ENCODE measurements at regions not wholly inside any gene's neighbourhood (a gene's known extent, or its start where the extent isn't known, plus 50 kb on each side); places are given as distances from the start of the nearest gene placed in this dataset.

DNA sequence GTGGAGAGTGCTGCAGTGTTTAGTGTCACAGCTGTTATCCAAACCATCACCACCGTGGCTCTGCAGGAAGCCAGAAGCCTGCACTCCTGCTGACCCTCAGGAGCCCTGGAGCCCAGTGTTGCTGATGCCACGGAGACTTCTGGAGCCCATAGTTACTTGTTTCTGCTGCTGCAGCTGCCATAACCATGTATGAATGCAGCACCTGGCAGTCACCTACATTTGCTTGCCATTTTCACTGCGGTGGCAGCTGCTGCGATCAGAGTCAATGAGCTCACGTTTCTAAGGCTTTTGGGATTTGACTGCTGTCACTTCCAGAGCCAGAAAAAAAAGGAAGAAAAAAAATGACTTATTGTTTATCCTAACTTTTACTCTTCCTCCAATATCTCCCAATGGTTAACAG, 299.2 kb upstream of the THRB start:
- TF ChIP-seq, protein P1, sequence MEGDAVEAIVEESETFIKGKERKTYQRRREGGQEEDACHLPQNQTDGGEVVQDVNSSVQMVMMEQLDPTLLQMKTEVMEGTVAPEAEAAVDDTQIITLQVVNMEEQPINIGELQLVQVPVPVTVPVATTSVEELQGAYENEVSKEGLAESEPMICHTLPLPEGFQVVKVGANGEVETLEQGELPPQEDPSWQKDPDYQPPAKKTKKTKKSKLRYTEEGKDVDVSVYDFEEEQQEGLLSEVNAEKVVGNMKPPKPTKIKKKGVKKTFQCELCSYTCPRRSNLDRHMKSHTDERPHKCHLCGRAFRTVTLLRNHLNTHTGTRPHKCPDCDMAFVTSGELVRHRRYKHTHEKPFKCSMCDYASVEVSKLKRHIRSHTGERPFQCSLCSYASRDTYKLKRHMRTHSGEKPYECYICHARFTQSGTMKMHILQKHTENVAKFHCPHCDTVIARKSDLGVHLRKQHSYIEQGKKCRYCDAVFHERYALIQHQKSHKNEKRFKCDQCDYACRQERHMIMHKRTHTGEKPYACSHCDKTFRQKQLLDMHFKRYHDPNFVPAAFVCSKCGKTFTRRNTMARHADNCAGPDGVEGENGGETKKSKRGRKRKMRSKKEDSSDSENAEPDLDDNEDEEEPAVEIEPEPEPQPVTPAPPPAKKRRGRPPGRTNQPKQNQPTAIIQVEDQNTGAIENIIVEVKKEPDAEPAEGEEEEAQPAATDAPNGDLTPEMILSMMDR (IDR thresholded peaks at IDR 0.05; ENCODE audit: insufficient read depth, low read length) = no peak
- TF ChIP-seq POLR2AphosphoS5 (IDR thresholded peaks at IDR 0.05; ENCODE audit: low read depth) (no peak), SPI1 (IDR thresholded peaks at IDR 0.05; ENCODE audit: borderline replicate concordance, low read depth) (no peak), GABPA (IDR thresholded peaks at IDR 0.05; ENCODE audit: low read depth) (no peak)
- TF ChIP-seq, protein P2, sequence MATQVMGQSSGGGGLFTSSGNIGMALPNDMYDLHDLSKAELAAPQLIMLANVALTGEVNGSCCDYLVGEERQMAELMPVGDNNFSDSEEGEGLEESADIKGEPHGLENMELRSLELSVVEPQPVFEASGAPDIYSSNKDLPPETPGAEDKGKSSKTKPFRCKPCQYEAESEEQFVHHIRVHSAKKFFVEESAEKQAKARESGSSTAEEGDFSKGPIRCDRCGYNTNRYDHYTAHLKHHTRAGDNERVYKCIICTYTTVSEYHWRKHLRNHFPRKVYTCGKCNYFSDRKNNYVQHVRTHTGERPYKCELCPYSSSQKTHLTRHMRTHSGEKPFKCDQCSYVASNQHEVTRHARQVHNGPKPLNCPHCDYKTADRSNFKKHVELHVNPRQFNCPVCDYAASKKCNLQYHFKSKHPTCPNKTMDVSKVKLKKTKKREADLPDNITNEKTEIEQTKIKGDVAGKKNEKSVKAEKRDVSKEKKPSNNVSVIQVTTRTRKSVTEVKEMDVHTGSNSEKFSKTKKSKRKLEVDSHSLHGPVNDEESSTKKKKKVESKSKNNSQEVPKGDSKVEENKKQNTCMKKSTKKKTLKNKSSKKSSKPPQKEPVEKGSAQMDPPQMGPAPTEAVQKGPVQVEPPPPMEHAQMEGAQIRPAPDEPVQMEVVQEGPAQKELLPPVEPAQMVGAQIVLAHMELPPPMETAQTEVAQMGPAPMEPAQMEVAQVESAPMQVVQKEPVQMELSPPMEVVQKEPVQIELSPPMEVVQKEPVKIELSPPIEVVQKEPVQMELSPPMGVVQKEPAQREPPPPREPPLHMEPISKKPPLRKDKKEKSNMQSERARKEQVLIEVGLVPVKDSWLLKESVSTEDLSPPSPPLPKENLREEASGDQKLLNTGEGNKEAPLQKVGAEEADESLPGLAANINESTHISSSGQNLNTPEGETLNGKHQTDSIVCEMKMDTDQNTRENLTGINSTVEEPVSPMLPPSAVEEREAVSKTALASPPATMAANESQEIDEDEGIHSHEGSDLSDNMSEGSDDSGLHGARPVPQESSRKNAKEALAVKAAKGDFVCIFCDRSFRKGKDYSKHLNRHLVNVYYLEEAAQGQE (IDR thresholded peaks at IDR 0.05; ENCODE audit: insufficient replicate concordance, low read depth) = no peak
